ENCODE measurements at regions not wholly inside any gene's neighbourhood (a gene's known extent, or its start where the extent isn't known, plus 50 kb on each side); places are given as distances from the start of the nearest gene placed in this dataset.

DNA sequence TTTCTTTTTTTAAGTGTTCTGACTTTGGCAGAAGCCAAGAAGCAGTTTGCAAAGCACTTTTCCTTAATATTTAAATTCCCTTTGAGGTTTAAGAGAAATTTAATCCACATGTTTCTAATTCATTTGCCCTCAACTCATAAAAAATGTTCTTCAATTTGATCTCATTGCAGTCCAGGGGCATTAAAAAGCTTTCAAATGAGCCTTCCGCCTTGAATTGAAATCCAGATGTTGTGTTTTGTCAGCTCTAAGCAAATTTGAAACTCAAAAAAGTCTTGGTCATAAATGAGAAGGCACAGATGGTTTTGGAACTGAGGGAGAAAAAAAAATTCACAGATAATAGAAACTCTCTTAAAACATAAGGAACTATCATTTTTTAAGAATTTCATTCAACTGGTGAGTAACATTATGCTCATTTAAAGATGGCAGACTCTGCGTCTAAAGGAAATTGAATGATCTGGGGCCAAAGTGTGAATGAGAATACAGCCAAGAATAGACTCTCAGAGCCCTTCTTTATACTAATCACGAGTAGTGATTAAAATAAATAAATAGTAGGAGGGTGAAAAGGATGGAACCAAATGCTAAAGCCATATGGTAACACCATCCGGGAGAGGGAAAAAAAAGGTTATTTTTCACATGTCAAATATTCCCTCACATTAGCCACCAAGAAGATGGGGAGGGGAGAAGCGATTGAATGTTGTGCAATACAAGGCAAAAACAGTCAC, 1304.7 kb downstream of the CDH8 start:
- no peak for DNase-seq (ENCODE audit: low read depth)
- TF ChIP-seq, protein P1, sequence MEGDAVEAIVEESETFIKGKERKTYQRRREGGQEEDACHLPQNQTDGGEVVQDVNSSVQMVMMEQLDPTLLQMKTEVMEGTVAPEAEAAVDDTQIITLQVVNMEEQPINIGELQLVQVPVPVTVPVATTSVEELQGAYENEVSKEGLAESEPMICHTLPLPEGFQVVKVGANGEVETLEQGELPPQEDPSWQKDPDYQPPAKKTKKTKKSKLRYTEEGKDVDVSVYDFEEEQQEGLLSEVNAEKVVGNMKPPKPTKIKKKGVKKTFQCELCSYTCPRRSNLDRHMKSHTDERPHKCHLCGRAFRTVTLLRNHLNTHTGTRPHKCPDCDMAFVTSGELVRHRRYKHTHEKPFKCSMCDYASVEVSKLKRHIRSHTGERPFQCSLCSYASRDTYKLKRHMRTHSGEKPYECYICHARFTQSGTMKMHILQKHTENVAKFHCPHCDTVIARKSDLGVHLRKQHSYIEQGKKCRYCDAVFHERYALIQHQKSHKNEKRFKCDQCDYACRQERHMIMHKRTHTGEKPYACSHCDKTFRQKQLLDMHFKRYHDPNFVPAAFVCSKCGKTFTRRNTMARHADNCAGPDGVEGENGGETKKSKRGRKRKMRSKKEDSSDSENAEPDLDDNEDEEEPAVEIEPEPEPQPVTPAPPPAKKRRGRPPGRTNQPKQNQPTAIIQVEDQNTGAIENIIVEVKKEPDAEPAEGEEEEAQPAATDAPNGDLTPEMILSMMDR (IDR thresholded peaks at IDR 0.05; ENCODE audit: low read depth, low read length, missing control alignments): no peak
- H3K4me3 ChIP-seq (ENCODE audit: low read depth, low read length): no peak overlapping the region
- in situ Hi-C loops (cut with HindIII; ENCODE audit: low sequenced_read_pairs): no loop called here

DNA sequence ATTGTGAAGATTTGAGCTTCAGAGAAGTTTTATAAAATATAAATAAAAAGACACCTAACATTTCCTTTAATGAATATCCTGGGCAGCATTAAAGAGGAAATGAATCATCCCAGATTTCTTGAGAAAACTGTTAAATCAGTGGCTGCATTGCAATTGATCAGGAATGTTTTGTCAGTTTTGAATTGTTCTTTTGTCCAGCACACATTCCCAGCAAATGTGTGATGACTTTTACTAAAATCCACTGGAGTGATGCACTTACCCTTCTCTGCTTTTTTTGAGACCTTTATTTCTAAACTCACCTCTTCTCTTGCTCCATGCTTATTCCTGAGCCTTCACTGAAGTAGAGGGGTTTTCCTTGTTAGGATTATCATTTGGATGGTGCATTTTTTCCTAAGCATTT, 1307.2 kb downstream of the CDH8 start:
- no peak for DNase-seq (ENCODE audit: low read depth)
- in situ Hi-C loops (cut with HindIII; ENCODE audit: low sequenced_read_pairs): no loop called here
- TF ChIP-seq, protein P1 (IDR thresholded peaks at IDR 0.05; ENCODE audit: low read depth, low read length, missing control alignments): no peak
- H3K4me3 ChIP-seq (ENCODE audit: low read depth, low read length): no peak overlapping the region

DNA sequence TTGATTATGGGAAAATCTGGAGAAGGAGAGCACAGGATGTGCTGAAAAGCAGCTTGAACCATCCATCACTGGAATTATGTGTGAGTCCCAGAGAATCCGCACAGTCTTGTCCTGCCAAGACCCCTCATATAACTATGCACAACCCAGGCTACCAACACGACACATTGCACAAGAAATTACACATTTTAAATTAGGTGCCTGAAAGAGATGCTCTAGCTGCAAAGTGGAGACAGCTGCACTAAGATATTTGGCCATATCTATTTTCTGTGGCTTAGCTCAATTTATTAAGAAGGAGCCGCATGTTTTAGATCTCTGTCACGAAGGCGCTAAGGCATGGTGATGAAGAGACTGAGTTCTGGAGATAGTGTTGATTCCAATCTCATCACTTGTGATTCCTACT, 1308.4 kb downstream of the CDH8 start:
- DNase-seq (ENCODE audit: low read depth): no peak
- H3K4me3 ChIP-seq (ENCODE audit: low read depth, low read length): no peak overlapping the region
- TF ChIP-seq, protein P1 (IDR thresholded peaks at IDR 0.05; ENCODE audit: low read depth, low read length, missing control alignments): no peak
- in situ Hi-C loops (cut with HindIII; ENCODE audit: low sequenced_read_pairs): no loop called here

DNA sequence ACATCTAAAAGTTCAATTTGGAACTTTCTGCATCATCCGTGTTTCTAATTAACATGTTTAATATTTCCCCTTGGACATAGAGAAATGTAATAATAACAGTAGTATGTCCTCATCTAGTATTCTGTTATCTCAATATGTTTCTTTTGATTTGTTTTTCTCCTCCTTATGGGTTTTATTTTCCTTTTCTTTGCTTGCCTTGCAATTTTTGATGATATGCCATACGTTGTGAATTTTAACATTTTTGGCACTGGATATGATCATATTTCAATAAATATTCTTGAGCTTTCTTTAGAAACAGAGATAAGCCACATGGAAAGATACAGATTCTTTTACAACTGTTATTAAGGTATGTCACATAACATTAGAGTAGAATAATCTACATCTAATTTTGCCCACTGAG, 1316.2 kb downstream of the CDH8 start:
- DNase-seq (ENCODE audit: low read depth): no peak
- no peak overlapping the region for H3K4me3 ChIP-seq (ENCODE audit: low read depth, low read length)
- TF ChIP-seq, protein P1 (IDR thresholded peaks at IDR 0.05; ENCODE audit: low read depth, low read length, missing control alignments): no peak
- in situ Hi-C loops (cut with HindIII; ENCODE audit: low sequenced_read_pairs): no loop called here

DNA sequence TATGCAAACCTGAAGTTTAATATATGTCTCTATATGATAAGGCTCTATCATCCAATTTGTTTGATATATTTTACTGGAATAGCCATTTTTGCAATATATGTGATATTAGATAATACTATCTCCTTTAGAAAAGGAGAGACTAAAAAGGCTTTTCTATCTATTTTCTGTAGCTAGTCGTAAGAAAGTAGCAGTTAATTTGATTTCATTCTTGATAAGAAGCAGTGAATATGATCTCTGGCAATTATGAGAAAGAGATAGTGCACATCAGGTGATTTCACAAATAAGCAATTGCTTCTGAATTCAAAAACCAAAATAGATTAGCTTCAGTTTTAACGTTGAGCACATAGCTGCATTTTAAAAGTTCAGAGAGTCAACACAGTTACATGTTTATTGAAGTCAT, 1318.4 kb downstream of the CDH8 start:
- no peak overlapping the region for H3K4me3 ChIP-seq (ENCODE audit: low read depth, low read length)
- DNase-seq (ENCODE audit: low read depth): no peak
- TF ChIP-seq, protein P1 (IDR thresholded peaks at IDR 0.05; ENCODE audit: low read depth, low read length, missing control alignments): no peak
- in situ Hi-C loops (cut with HindIII; ENCODE audit: low sequenced_read_pairs): no loop called here

DNA sequence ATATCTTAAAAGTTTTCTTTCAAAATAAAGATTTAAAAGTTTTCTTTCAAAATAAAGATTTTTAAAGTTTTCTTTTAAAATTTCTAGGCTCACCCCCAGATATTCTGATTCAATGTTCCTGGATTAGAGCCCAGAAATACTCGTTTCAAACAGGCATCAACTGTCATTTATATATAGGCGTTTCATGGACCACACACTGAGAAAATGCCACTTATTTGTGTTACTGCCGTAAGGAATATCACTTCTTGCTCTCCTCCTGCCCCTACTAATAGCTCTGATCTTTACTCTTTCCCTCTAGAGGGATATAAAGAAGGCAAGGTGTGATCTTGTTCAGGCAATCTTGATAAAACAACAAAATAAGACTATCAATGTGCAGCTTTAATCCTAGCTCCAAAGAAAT, 1324.1 kb downstream of the CDH8 start:
- TF ChIP-seq, protein P1 (IDR thresholded peaks at IDR 0.05; ENCODE audit: low read depth, low read length, missing control alignments): no peak
- no peak overlapping the region for H3K4me3 ChIP-seq (ENCODE audit: low read depth, low read length)
- in situ Hi-C loops (cut with HindIII; ENCODE audit: low sequenced_read_pairs): no loop called here
- no peak for DNase-seq (ENCODE audit: low read depth)
